HG02938 (cell line): ENCODE measurements at regions not wholly inside any gene's neighbourhood (a gene's known extent, or its start where the extent isn't known, plus 50 kb on each side); places are given as distances from the start of the nearest gene placed in this dataset.
"Not testable (repeated sequence)": the region's sequence is repeated elsewhere in the genome, so short reads cannot be mapped to it uniquely, and the experiment has no call there.

Experiments used
- ATAC-seq: cut with Tn5 transposase; IDR thresholded peaks from one replicate; pipeline ENCODE4 v1.9.1; 2021; ENCODE audit warnings: mild to moderate bottlenecking, moderate library complexity; ENCODE audit not compliant: unreplicated experiment

GRCh38 chr20:53676987-53677386 lies 83.3 kb upstream of the ZNF217 start:
- no peak for ATAC-seq

GRCh38 chr20:53676519-53676822 lies 82.8 kb upstream of the ZNF217 start:
- ATAC-seq = no peak

- ATAC-seq = no peak
Observed at GRCh38 chr20:53672484-53673129, 79.0 kb upstream of the ZNF217 start.

- ATAC-seq = no peak
Observed at GRCh38 chr20:53671370-53671769, 77.7 kb upstream of the ZNF217 start.

- ATAC-seq = not testable (repeated sequence)
Observed at GRCh38 chr20:53669517-53670313, 76.1 kb upstream of the ZNF217 start.

GRCh38 chr20:53668992-53669391 lies 75.4 kb upstream of the ZNF217 start:
- ATAC-seq = no peak

- no peak for ATAC-seq
Observed at GRCh38 chr20:53666144-53666543, 72.5 kb upstream of the ZNF217 start.

GRCh38 chr20:53664121-53664520 lies 70.5 kb upstream of the ZNF217 start:
- ATAC-seq = no peak

- ATAC-seq = not testable (repeated sequence)
Observed at GRCh38 chr20:53663521-53663920, 69.9 kb upstream of the ZNF217 start.

- ATAC-seq = no peak
Observed at GRCh38 chr20:53662595-53662994, 69.0 kb upstream of the ZNF217 start.

- no peak for ATAC-seq
Observed at GRCh38 chr20:53660947-53661381, 67.3 kb upstream of the ZNF217 start.

GRCh38 chr20:53660078-53660909 lies 66.7 kb upstream of the ZNF217 start:
- ATAC-seq = no peak

- ATAC-seq = no peak
Observed at GRCh38 chr20:53658973-53659372, 65.3 kb upstream of the ZNF217 start.

GRCh38 chr20:53658322-53658721 lies 64.7 kb upstream of the ZNF217 start:
- ATAC-seq = no peak

GRCh38 chr20:53657732-53658131 lies 64.1 kb upstream of the ZNF217 start:
- ATAC-seq = no peak

GRCh38 chr20:53657279-53657678 lies 63.6 kb upstream of the ZNF217 start:
- ATAC-seq = no peak

- ATAC-seq = no peak
Observed at GRCh38 chr20:53656293-53657202, 62.9 kb upstream of the ZNF217 start.

GRCh38 chr20:53655625-53656292 lies 62.1 kb upstream of the ZNF217 start:
- ATAC-seq = no peak

GRCh38 chr20:53654932-53655624 lies 61.4 kb upstream of the ZNF217 start:
- ATAC-seq = no peak
